ENCODE measurements at regions not wholly inside any gene's neighbourhood (a gene's known extent, or its start where the extent isn't known, plus 50 kb on each side); places are given as distances from the start of the nearest gene placed in this dataset.
"Not testable (repeated sequence)": the region's sequence is repeated elsewhere in the genome, so short reads cannot be mapped to it uniquely, and the experiment has no call there.

- Histone ChIP-seq H3K36me3 (ENCODE audit: low read depth) (no peaks in the 10 kb centered on the region), H3K4me3 (no peak overlapping the region), H3K4me1 (ENCODE audit: low read depth) (no peaks in the 10 kb centered on the region), H3K9me3 (no peaks in the 10 kb centered on the region)
- DNase-seq (no peak), ATAC-seq (no peak)
- intact Hi-C loops (cut with DNase I, micrococcal nuclease): no loop called here
- no peak for TF ChIP-seq CTCF (IDR thresholded peaks at IDR 0.05)
Observed at GRCh38 chr18:35851286-35851970, 121.1 kb upstream of the RMP24 start.

- H3K36me3 ChIP-seq (ENCODE audit: low read depth): no peaks in the 10 kb centered on the region
- no peaks in the 10 kb centered on the region for H3K9me3 ChIP-seq
- H3K4me1 ChIP-seq (ENCODE audit: low read depth): no peaks in the 10 kb centered on the region
- DNase-seq: no peak
- TF ChIP-seq CTCF (IDR thresholded peaks at IDR 0.05): no peak
- no peak for ATAC-seq
- intact Hi-C loops (cut with DNase I, micrococcal nuclease): no loop called here
- H3K4me3 ChIP-seq: no peak overlapping the region
Observed at GRCh38 chr18:35852786-35853185, 119.7 kb upstream of the RMP24 start.

GRCh38 chr18:35854095-35854494, 118.4 kb upstream of the RMP24 start:
- intact Hi-C loops (cut with DNase I, micrococcal nuclease): no loop called here
- no peak for TF ChIP-seq CTCF (IDR thresholded peaks at IDR 0.05)
- DNase-seq (no peak), ATAC-seq (no peak)
- Histone ChIP-seq H3K4me3 (no peak overlapping the region), H3K36me3 (ENCODE audit: low read depth) (no peaks in the 10 kb centered on the region), H3K4me1 (ENCODE audit: low read depth) (no peaks in the 10 kb centered on the region), H3K9me3 (no peaks in the 10 kb centered on the region)

GRCh38 chr18:35856178-35856577, 116.3 kb upstream of the RMP24 start:
- Histone ChIP-seq H3K36me3 (ENCODE audit: low read depth) (no peaks in the 10 kb centered on the region), H3K4me3 (no peak overlapping the region), H3K4me1 (ENCODE audit: low read depth) (no peaks in the 10 kb centered on the region), H3K9me3 (no peaks in the 10 kb centered on the region)
- DNase-seq: no peak
- no peak for ATAC-seq
- no peak for TF ChIP-seq CTCF (IDR thresholded peaks at IDR 0.05)
- intact Hi-C loops (cut with DNase I, micrococcal nuclease): no loop called here

GRCh38 chr18:35856721-35857120, 115.8 kb upstream of the RMP24 start:
- H3K4me1 ChIP-seq (ENCODE audit: low read depth); H3K4me3 ChIP-seq; H3K36me3 ChIP-seq (ENCODE audit: low read depth); H3K9me3 ChIP-seq; DNase-seq; ATAC-seq; intact Hi-C loops (cut with DNase I, micrococcal nuclease): not testable (repeated sequence)

- H3K4me1 ChIP-seq (ENCODE audit: low read depth); H3K9me3 ChIP-seq; intact Hi-C loops (cut with DNase I, micrococcal nuclease); DNase-seq; ATAC-seq; H3K36me3 ChIP-seq (ENCODE audit: low read depth); H3K4me3 ChIP-seq: not testable (repeated sequence)
Observed at GRCh38 chr18:35857581-35857980, 114.9 kb upstream of the RMP24 start.
